ENCODE measurements at regions not wholly inside any gene's neighbourhood (a gene's known extent, or its start where the extent isn't known, plus 50 kb on each side); places are given as distances from the start of the nearest gene placed in this dataset.

DNA sequence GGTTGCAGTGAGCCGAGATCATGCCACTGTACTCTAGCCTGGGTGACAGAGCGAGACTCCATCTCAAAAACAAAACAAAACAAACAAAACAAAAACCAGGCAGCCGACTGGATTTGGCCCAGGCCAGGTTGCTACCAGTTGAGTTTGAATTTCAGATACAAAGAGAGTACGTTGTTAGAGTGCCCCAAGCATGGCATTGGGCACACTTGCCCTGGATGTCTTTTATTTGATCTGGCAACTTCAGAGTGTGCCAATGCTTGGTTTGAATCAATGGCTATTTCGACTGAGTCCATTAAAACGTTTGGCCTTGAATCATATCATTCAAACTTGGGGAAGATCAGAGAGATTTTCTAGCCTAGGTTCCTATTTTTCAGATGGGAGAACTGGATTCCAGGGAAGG is 213.4 kb upstream of the SHH start:
- no peaks in the 10 kb centered on the region for H3K4me1 Mint-ChIP-seq (ENCODE audit: low read depth)
- CTCF ChIA-PET, result no interaction called here
- H3K27me3 Mint-ChIP-seq (ENCODE audit: low read depth), result no peaks in the 10 kb centered on the region

DNA sequence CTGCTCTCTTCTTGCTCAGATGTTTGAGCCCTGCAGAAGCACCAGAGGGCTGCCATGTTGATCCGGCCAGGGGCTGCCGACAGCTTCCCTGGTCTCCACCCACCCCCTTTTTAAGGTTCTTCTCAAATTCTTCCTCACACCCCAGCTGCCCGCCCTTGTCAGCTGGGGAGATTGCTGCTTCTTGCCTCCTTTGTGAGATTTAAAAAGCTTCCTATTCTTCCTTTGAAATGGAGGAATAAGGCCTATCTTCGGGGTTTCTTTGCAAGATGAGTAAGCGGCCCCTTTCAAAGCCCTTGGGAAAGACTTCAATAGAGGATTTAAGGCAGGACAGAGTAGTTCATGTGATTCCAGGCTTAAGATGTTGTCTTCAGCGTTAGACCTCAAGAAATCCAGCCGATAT is 211.9 kb upstream of the SHH start:
- CTCF ChIA-PET, result no interaction called here
- H3K4me1 Mint-ChIP-seq (ENCODE audit: low read depth), result no peaks in the 10 kb centered on the region
- H3K27ac Mint-ChIP-seq, result no peak overlapping the region
- H3K27me3 Mint-ChIP-seq (ENCODE audit: low read depth), result peaks cover 2% of the 10 kb centered on the region
- peaks cover 8% of the 10 kb centered on the region for H3K9me3 Mint-ChIP-seq
- intact Hi-C loops (cut with micrococcal nuclease), result no loop called here
- H3K4me3 Mint-ChIP-seq, result no peak overlapping the region
- no peaks in the 10 kb centered on the region for H3K36me3 Mint-ChIP-seq (ENCODE audit: low read depth)
- DNase-seq, result no peak

More for the DNA sequence above, 213.4 kb upstream of the SHH start:
- Mint-ChIP-seq H3K27ac (no peak overlapping the region), H3K9me3 (no peaks in the 10 kb centered on the region), H3K4me3 (no peak overlapping the region), H3K36me3 (ENCODE audit: low read depth) (no peaks in the 10 kb centered on the region)
- intact Hi-C loops (cut with micrococcal nuclease), result no loop called here
- DNase-seq, result no peak

DNA sequence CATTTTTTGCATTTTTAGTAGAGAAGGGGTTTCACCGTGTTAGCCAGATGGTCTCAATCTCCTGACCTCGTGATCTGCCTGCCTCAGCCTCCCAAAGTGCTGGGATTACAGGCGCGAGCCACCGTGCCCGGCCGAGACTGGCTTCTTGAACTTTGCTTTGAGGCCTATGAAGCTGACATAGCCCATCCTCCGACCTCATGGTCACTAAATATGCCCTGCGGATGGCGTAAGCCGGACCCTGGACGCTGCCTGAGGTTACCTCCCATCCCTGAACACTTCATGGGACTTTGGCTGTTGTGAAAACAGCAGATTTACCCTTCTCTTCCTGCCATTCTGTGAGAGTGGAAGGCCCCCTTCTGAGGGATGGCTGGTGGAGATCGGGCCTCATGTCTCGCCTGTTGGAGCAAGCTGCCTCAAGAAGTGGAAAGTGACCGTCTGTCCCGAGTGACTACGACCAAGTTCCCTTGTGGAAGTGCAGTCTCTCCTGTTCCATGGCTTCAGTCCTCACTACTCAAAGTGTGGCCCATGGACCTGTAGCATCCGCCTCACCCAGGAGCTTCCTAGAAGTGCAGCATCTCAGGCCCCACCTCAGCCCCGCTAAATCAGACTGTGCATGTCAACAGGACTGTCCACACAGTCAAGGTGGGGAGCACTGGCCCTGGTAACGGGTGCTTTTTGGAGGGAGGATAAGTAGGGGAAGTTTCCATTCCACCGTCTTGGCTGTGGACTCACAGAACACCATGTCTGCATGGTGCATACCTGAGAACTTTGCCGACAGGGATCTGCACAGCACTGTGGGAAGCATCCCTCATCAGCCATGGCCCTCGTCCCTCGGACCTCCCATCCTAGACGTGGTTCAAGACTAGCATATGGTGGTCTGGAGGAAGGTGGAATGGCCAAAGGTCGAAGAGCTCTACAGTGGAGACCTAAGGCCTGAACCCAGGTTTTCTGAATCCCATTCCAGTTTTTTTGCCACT is 210.5 kb upstream of the SHH start:
- H3K36me3 Mint-ChIP-seq (ENCODE audit: low read depth), result no peaks in the 10 kb centered on the region
- DNase-seq, result no peak
- H3K4me1 Mint-ChIP-seq (ENCODE audit: low read depth), result no peaks in the 10 kb centered on the region
- CTCF ChIA-PET, result no interaction called here
- no peak overlapping the region for H3K27ac Mint-ChIP-seq
- peaks cover 2% of the 10 kb centered on the region for H3K27me3 Mint-ChIP-seq (ENCODE audit: low read depth)
- no peak overlapping the region for H3K4me3 Mint-ChIP-seq
- intact Hi-C loops (cut with micrococcal nuclease), result no loop called here
- peaks cover 8% of the 10 kb centered on the region for H3K9me3 Mint-ChIP-seq

DNA sequence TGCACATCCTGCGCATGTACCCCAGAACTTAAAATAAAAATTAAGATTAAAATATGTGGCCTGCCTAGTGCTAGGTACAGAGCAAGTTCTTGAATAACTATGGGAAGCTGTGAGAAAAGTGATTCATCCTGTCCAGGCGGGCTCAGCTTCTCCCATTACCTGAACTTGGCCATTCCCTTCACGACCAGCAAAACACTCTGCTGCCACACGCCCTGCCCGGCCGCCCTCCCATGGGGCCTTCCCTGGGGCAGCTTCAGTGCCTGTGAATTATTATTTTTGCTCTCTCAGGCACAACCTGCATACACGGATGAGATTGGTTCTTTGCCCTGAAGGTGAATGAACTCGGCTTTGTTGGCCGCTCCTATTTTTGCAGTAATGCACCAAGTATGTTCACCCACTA is 209.2 kb upstream of the SHH start:
- Mint-ChIP-seq H3K27ac (no peak overlapping the region), H3K4me1 (ENCODE audit: low read depth) (no peaks in the 10 kb centered on the region), H3K4me3 (no peak overlapping the region), H3K27me3 (ENCODE audit: low read depth) (peaks cover 2% of the 10 kb centered on the region), H3K9me3 (peaks cover 8% of the 10 kb centered on the region), H3K36me3 (ENCODE audit: low read depth) (no peaks in the 10 kb centered on the region)
- intact Hi-C loops (cut with micrococcal nuclease), result no loop called here
- CTCF ChIA-PET, result no interaction called here
- no peak for DNase-seq

DNA sequence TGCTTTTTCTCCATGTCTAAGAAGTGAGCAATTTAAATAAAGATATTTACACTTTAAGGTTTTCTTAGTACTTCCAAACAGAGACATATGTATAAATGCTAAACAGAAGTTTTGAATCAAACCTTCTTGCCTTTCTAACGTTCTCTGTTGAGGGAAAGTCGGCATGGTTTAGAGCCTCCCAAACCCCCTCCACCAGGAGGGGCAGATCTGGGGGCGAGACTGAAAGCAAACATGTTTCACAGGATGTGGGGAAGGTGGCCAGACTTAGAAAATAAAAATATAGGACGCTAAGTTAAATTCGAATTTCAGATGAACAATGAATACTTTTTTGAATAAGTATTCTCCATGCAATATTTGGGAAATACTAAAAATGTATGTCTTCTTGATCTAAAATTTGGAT is 208.3 kb upstream of the SHH start:
- Mint-ChIP-seq H3K9me3 (peaks cover 8% of the 10 kb centered on the region), H3K4me1 (ENCODE audit: low read depth) (no peaks in the 10 kb centered on the region), H3K36me3 (ENCODE audit: low read depth) (no peaks in the 10 kb centered on the region), H3K4me3 (no peak overlapping the region), H3K27ac (no peak overlapping the region), H3K27me3 (ENCODE audit: low read depth) (peaks cover 2% of the 10 kb centered on the region)
- CTCF ChIA-PET, result no interaction called here
- DNase-seq, result no peak
- intact Hi-C loops (cut with micrococcal nuclease), result no loop called here

DNA sequence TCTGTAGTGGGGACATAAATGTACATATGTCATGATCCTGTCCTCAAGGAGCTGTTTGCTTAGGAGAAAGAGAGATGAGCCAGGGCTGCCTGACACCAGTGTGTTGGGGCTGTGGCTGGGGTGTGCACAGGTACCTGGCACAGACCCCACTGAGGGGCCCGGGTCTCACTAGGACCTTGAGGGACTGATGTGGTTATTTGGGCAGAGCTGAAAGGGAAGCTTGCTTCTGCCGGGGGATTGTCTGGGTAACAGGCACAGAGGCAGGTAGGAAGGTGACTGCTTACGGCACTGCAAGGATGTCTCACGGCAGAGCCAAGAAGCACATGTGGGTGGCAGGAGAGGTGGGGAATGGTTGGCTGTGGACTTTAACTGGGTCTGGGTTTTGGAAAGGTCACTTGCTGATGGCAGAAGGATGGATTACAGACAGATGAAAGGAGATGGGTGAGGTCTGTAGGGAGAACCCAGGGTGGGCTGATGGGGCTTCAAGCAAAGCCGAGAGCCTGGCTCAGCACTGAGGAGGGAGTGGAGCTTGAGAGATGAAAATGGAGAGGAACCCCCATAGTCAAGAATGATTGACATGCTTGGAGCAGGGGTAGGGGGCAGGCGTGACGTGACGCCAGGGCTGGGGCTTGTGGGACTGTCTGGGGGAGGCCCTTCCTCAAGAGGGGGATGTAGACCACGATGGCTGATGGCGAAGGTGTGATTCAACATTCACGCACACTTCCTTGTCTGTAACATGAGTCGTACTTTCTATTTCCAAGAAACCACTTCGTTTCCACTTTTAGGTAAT is 207.7 kb upstream of the SHH start:
- CTCF ChIA-PET, result no interaction called here
- Mint-ChIP-seq H3K4me3 (no peak overlapping the region), H3K36me3 (ENCODE audit: low read depth) (no peaks in the 10 kb centered on the region), H3K9me3 (peaks cover 8% of the 10 kb centered on the region), H3K27me3 (ENCODE audit: low read depth) (peaks cover 2% of the 10 kb centered on the region), H3K4me1 (ENCODE audit: low read depth) (no peaks in the 10 kb centered on the region), H3K27ac (no peak overlapping the region)
- DNase-seq, result no peak
- intact Hi-C loops (cut with micrococcal nuclease), result no loop called here

DNA sequence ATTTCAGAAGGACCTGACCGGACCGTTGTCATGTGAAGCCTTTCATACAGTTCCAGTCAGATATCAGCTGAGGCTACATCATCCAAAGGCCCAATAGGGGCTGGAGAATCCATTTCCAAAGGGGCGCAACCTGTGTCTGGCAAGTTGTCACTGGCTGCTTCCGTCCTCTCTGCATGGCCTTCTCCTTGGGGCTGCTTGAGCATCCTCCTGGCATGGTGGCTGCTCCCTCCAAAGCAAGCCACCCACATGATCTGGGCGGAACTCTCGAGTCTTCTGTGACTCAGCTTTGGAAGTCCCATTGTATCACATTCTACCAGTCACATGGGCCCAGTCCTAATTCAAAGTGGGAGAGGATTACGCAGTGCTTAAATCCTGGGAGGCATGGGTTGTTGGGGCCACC is 207.0 kb upstream of the SHH start:
- H3K9me3 Mint-ChIP-seq, result peaks cover 8% of the 10 kb centered on the region
- H3K27ac Mint-ChIP-seq, result no peak overlapping the region
- peaks cover 3% of the 10 kb centered on the region for H3K4me1 Mint-ChIP-seq (ENCODE audit: low read depth)
- intact Hi-C loops (cut with micrococcal nuclease), result no loop called here
- no peak for DNase-seq
- no peak overlapping the region for H3K4me3 Mint-ChIP-seq
- H3K27me3 Mint-ChIP-seq (ENCODE audit: low read depth), result peaks cover 2% of the 10 kb centered on the region
- no peaks in the 10 kb centered on the region for H3K36me3 Mint-ChIP-seq (ENCODE audit: low read depth)
- CTCF ChIA-PET, result no interaction called here

DNA sequence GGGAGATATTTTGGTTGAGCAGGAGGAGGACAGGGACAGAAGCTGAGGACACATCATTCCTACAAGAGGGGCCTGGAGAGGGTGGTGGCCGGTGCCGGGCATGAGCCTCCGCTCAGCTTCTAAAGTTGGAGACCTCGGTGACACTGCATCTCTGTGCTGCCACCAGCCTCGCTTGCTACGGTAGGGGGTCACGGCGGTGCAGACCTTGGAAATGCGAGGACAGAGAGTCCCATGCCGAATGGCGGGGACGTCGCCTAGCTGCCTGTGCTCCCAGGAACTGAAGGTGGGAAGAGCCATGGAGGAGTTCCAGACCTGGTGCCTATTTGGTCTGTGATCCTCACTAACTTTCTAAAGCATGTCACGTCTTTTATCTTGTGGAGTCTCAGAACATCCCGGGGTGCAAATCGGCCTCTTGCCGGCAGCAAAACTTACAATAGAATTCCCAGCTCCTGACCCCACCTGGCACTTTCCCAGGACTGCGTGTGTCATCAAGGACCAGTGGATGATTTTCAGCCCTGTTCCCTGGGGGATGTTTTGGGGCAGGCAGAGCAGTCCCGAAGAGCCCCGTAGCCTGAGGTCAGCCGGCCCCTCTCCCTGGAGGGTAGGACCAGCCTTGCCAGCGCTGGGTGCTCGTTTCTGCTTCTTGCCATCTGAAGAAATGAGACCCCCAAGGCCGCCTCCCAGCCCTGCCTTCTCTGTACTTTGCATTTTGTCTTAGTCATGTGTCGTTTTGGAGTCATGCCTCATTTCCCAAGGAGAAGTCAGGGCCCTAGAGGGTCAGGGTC is 205.8 kb upstream of the SHH start:
- CTCF ChIA-PET, result no interaction called here
- peaks cover 6% of the 10 kb centered on the region for H3K4me1 Mint-ChIP-seq (ENCODE audit: low read depth)

DNA sequence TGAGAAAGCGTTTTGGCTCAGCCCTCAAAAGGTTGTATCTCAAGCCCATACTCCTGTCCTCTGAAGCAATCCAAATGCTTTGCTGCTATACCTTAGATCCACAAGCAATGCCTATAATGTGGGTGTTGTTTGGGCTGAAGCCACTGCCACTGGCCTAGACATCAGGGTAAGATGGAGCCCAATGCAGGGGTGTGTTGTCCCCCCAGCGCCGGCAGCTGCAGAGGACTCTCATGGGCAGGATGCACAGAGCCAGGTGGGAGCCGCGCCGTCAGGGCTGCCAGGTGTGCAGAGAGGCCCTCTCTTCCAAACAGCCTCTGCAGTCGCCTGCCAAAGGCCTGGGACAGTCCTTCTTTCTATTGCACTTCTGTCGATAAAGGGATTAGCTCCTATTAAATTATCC is 205.2 kb upstream of the SHH start:
- H3K27ac Mint-ChIP-seq, result no peak overlapping the region
- H3K4me3 Mint-ChIP-seq, result no peak overlapping the region
- H3K27me3 Mint-ChIP-seq (ENCODE audit: low read depth), result peaks cover 2% of the 10 kb centered on the region
- no peaks in the 10 kb centered on the region for H3K36me3 Mint-ChIP-seq (ENCODE audit: low read depth)
- no peak for DNase-seq
- CTCF ChIA-PET, result no interaction called here
- intact Hi-C loops (cut with micrococcal nuclease), result no loop called here
- peaks cover 6% of the 10 kb centered on the region for H3K4me1 Mint-ChIP-seq (ENCODE audit: low read depth)
- peaks cover 14% of the 10 kb centered on the region for H3K9me3 Mint-ChIP-seq

More for the DNA sequence above, 205.8 kb upstream of the SHH start:
- intact Hi-C loops (cut with micrococcal nuclease), result no loop called here
- H3K27me3 Mint-ChIP-seq (ENCODE audit: low read depth), result peaks cover 2% of the 10 kb centered on the region
- no peak for DNase-seq
- peaks cover 13% of the 10 kb centered on the region for H3K9me3 Mint-ChIP-seq
- no peak overlapping the region for H3K4me3 Mint-ChIP-seq
- H3K27ac Mint-ChIP-seq, result no peak overlapping the region
- H3K36me3 Mint-ChIP-seq (ENCODE audit: low read depth), result no peaks in the 10 kb centered on the region

DNA sequence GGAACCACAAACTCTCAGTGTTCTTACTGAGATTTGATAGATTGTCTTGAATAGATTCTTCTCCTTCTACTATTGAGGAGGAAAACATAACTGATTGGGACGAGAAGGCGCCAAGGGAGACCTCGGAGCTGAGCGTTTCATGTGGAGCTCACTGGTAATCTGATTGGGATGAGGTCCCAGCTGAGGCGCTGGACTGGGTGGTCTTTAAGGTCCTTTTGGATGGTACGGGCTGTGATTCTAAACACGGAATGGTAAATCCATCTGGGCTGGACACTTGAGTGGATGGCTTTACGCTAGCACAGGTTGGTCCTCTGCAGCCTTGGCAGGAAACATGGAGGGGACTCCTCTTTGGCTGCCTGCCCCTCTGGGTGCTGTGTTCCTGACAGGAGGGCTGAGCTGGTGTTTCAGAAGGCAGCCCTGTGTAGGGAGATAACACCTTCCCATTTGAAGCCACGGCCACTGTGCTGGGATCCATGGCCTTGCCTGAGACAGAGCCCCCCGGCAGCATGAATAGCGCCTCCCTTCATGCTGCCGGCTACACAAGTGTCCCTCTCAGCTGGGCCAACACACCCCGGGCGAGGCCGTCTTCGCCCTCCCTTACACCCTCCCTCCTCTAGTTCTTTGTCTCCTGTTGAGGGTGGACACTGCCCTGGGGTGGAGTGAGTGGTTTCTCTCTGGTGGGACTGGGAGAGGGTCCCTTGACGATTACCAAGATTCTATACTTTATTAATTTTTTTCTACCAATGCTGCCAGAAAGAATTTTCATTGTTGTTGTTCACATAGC is 203.2 kb upstream of the SHH start:
- CTCF ChIA-PET, result no interaction called here
- Mint-ChIP-seq H3K9me3 (peaks cover 17% of the 10 kb centered on the region), H3K4me3 (no peak overlapping the region), H3K4me1 (ENCODE audit: low read depth) (peaks cover 6% of the 10 kb centered on the region), H3K36me3 (ENCODE audit: low read depth) (no peaks in the 10 kb centered on the region), H3K27ac (no peak overlapping the region), H3K27me3 (ENCODE audit: low read depth) (peaks cover 2% of the 10 kb centered on the region)
- intact Hi-C loops (cut with micrococcal nuclease), result no loop called here
- DNase-seq, result no peak

DNA sequence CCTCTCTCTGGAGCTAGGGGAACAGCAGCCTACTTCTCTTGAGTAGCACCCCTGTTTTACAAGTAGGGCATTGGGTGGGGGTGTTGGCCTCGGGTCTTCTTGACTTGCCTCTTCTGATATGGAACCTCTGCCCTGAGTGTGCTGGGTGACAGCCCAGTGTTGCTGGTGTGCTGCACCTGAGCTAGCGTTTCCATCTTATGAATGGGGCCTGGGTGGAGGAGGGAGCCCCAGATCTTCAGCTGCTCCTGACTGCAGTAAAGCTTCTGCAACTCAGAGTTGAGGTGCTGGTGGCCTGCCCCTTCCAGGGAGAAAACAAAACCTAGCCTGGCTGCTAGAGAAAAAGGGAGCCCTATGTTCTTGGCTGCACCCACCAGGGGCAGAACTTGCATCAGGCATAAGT is 202.5 kb upstream of the SHH start:
- CTCF ChIA-PET, result no interaction called here
- H3K4me3 Mint-ChIP-seq, result no peak overlapping the region
- H3K27me3 Mint-ChIP-seq (ENCODE audit: low read depth), result no peaks in the 10 kb centered on the region
- intact Hi-C loops (cut with micrococcal nuclease), result loop anchor here (1.0 kb wide), 1 partner anchor 17 kb away; no protein-coding TSS in a partner anchor
- H3K27ac Mint-ChIP-seq, result no peak overlapping the region
- peaks cover 18% of the 10 kb centered on the region for H3K9me3 Mint-ChIP-seq
- H3K4me1 Mint-ChIP-seq (ENCODE audit: low read depth), result peaks cover 6% of the 10 kb centered on the region
- H3K36me3 Mint-ChIP-seq (ENCODE audit: low read depth), result no peaks in the 10 kb centered on the region
- DNase-seq, result no peak

DNA sequence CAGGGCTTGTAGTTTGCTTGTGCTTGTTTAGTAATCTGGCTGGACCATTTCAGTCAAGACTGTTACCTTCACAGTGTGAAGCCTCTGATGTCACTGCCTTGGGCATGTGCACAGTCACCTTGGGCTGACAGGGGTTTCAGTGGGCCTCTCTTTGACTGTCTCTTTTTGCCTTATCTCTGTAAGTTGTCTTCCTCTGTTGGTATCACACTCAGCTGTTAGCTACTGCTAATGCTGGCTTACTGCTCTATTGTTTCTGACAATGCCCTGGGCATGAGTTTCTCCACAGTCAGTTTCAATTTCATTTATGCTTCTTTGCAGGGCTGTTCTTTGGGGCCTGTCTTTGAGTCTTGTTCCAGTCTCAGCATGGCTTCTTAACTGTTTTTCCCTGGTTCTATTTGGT is 201.9 kb upstream of the SHH start:
- Mint-ChIP-seq H3K9me3 (peaks cover 14% of the 10 kb centered on the region), H3K36me3 (ENCODE audit: low read depth) (no peaks in the 10 kb centered on the region), H3K27me3 (ENCODE audit: low read depth) (no peaks in the 10 kb centered on the region), H3K4me1 (ENCODE audit: low read depth) (peaks cover 6% of the 10 kb centered on the region), H3K27ac (no peak overlapping the region), H3K4me3 (no peak overlapping the region)
- peak; percentile 28 for DNase-seq
- intact Hi-C loops (cut with micrococcal nuclease), result loop anchor here (1.0 kb wide), 1 partner anchor 16 kb away; no protein-coding TSS in a partner anchor
- CTCF ChIA-PET, result no interaction called here

All from activated naive CD4-positive, alpha-beta T cell treated with anti-CD3 and anti-CD28 coated beads for 36 hours (primary cell).